HPDE6-E6E7 (cell line): ENCODE measurements at regions not wholly inside any gene's neighbourhood (a gene's known extent, or its start where the extent isn't known, plus 50 kb on each side); places are given as distances from the start of the nearest gene placed in this dataset.
"Not testable (repeated sequence)": the region's sequence is repeated elsewhere in the genome, so short reads cannot be mapped to it uniquely, and the experiment has no call there.

Experiments
- DNase-seq: peaks from one replicate; pipeline ENCODE4 v3.0.0; 2011; ENCODE audit warnings: missing footprints; ENCODE audit errors: extremely low spot score

GRCh38 chr19:27894906-27895754 is 1317.8 kb downstream of the UQCRFS1 start:
- DNase-seq, result no peak

- DNase-seq, result no peak
Observed at GRCh38 chr19:27892500-27892899, 1320.5 kb downstream of the UQCRFS1 start.

GRCh38 chr19:27891411-27891810 is 1321.5 kb downstream of the UQCRFS1 start:
- DNase-seq, result no peak

GRCh38 chr19:27890696-27891095 is 1322.3 kb downstream of the UQCRFS1 start:
- DNase-seq, result no peak

- no peak for DNase-seq
Observed at GRCh38 chr19:27890206-27890605, 1322.7 kb downstream of the UQCRFS1 start.

GRCh38 chr19:27889156-27889555 is 1323.8 kb downstream of the UQCRFS1 start:
- DNase-seq, result no peak

GRCh38 chr19:27887946-27888345 is 1325.0 kb downstream of the UQCRFS1 start:
- no peak for DNase-seq

- no peak for DNase-seq
Observed at GRCh38 chr19:27885359-27885758, 1327.6 kb downstream of the UQCRFS1 start.

GRCh38 chr19:27884376-27884775 is 1328.6 kb downstream of the UQCRFS1 start:
- DNase-seq, result no peak

- no peak for DNase-seq
Observed at GRCh38 chr19:27881213-27881612, 1331.7 kb downstream of the UQCRFS1 start.

GRCh38 chr19:27876976-27877512 is 1335.9 kb downstream of the UQCRFS1 start:
- no peak for DNase-seq

GRCh38 chr19:27876489-27876888 is 1336.5 kb downstream of the UQCRFS1 start:
- DNase-seq, result no peak

GRCh38 chr19:27872370-27872769 is 1340.6 kb downstream of the UQCRFS1 start:
- no peak for DNase-seq

GRCh38 chr19:27870293-27870692 is 1342.7 kb downstream of the UQCRFS1 start:
- DNase-seq, result no peak

GRCh38 chr19:27868007-27868406 is 1344.9 kb downstream of the UQCRFS1 start:
- no peak for DNase-seq

- no peak for DNase-seq
Observed at GRCh38 chr19:27865927-27866777, 1346.8 kb downstream of the UQCRFS1 start.

GRCh38 chr19:27861411-27861975 is 1351.5 kb downstream of the UQCRFS1 start:
- no peak for DNase-seq

GRCh38 chr19:27860309-27860934 is 1352.5 kb downstream of the UQCRFS1 start:
- DNase-seq, result no peak

GRCh38 chr19:27859689-27860088 is 1353.3 kb downstream of the UQCRFS1 start:
- no peak for DNase-seq

GRCh38 chr19:27858981-27859581 is 1353.9 kb downstream of the UQCRFS1 start:
- no peak for DNase-seq

GRCh38 chr19:27852931-27853330 is 1360.0 kb downstream of the UQCRFS1 start:
- not testable (repeated sequence) for DNase-seq
